Hematopoietic multipotent progenitor cell (in vitro differentiated cells): ENCODE measurements at regions not wholly inside any gene's neighbourhood (a gene's known extent, or its start where the extent isn't known, plus 50 kb on each side); places are given as distances from the start of the nearest gene placed in this dataset.
"Not testable (repeated sequence)": the region's sequence is repeated elsewhere in the genome, so short reads cannot be mapped to it uniquely, and the experiment has no call there.

Source experiments
- DNase-seq, 3 donors: peaks; one replicate each; pipeline ENCODE4 v3.0.0-alpha.2; 2011 to 2015; ENCODE audit warnings: low read depth in 2 of 3, low spot score in 2 of 3

DNA sequence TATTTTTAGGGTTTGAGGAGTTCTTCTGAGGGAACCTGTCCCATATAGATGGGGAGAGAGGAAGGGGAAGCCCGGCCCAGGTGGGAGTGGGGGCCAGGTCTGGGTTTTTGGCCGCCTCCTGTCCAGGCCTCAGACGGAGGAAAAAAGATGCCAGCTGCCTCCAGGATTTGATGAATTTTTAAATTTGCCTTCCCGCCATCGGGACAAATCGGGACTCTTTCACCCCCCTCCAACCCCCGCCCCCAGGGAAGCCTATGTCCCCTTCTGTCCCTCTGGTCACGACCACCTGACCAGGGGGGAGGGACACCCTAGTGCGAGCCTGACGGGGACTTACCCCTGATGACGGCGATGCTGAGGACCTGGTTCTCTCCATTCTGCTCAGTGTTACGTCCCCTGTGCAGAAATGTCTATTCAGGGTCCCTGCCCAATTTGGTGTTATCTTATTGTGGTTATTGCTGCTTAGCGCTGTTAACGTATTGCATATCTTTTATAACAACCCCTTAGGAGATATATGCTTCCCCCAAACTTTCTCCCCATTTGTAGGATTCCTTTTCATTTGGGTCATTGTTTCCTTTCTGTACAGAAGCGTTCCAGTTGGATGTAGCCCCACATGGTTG is 115.9 kb upstream of the GRK3 start:
- DNase-seq: peak in 2 of 3 donors; percentile 30 to 33

DNA sequence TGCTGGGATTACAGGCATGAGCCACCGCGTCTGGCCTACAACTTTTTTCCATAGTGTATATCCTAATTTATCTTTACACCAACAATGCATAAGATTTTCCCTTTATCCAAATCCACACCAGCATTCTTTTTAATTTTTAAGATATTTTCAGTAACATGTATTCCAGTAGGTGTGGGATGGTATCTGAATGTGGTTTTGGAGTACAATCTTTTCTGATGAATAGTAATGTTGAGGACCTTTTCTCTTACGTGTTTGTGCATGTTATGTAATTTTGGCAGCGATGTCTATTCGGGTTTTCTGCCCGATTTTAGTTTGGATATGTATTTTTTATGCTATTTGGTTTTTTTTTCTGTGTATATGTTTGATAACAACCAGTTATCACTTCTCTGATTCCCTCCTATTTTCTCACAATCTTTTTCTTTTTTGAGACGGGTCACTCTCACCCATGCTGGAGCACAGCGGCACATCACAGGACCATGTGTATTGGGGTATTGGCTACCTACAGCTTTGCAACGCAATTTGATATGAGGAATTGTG is 114.6 kb upstream of the GRK3 start:
- no peak for DNase-seq

DNA sequence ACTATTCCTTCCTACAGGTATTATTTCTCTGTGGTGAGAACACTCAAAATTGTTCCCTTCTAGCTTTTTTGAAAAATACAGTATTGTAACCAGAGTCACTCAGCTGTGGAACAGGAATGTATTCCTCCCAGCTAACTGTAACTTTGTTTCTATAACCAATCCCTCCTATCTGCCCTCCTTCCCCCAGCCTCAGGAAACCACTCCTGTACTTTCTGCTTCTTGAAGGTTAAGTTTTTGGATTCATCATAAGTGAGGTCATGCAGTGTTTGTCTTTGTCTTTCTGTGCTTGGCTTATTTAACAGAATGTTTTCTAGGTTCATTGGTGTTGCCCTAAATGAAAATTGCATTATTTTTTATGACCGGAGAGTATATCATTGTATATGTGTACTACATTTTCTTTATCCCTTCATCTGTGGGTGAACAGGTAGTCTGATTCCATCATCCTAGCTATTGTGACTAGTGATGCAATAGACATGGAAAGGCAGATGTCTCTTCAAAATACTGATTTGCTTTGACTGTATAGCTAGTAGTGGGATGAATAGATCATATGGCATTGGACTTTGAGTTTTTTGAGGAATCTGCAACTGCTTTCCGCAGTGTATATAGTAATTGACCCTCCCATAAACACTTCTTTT is 112.9 kb upstream of the GRK3 start:
- no peak for DNase-seq

DNA sequence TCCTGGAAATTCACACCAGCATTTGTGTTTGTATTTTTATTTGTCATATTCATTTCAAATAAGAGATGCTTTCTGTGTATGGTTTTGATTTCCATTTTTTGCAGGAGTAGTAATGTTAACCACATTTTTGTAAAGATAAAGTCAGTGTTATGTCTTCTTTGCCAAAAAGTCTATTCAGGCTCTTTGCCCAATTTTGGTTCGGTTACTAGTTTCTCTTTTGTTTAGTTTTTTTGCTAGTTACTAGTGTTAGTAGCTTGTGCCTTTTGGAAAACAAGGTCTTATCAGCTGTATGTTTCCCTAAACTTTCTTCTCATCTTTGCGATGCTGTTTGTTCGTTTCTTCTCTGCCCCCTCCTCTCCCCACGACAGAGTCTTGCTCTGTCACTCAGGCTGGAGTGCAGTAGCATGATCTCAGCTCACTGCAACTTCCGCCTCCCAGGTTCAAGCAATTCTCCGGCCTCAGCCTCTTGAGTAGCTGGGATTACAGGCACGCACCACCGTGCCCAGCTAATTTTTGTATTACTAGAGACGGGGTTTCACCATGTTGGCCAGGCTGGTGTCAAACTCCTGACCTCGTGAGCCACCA is 112.3 kb upstream of the GRK3 start:
- DNase-seq: no peak

DNA sequence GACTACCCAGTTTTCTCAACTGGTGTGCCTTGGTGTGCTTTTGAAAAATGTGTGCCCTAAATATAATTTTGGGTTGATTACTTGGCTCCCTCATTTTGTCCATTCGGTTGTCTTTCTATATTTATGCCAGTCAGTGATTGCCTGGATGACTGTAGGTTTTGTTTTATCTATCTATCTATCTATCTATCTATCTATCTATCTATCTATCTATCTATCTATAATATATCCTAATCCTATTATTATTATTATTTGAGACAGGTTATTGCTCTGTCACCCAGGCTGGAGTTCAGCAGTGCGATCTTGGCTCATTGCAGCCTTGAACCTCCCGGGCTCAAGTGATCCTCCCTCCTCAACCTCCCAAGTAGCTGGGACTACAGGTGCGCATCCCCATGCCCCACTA is 111.4 kb upstream of the GRK3 start:
- DNase-seq: no peak

DNA sequence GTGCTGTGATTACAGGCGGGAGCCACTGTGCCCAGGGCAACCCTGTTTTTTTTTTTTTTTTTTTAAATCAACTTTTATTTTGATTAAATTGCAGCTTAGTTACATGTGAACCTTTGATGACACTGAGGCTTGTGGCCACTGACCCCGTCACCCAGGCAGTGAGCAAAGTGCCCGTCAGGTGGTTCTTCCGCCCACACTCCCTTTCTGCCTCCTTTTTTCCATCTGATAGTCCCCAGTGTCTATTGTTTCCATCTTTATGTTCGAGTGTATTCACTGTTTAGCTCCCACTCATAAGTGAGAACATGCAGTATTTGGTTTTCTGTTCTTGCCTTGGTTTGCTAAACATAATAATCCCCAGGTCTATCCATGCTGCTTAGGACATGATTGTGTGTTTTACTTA is 110.9 kb upstream of the GRK3 start:
- DNase-seq: no peak

DNA sequence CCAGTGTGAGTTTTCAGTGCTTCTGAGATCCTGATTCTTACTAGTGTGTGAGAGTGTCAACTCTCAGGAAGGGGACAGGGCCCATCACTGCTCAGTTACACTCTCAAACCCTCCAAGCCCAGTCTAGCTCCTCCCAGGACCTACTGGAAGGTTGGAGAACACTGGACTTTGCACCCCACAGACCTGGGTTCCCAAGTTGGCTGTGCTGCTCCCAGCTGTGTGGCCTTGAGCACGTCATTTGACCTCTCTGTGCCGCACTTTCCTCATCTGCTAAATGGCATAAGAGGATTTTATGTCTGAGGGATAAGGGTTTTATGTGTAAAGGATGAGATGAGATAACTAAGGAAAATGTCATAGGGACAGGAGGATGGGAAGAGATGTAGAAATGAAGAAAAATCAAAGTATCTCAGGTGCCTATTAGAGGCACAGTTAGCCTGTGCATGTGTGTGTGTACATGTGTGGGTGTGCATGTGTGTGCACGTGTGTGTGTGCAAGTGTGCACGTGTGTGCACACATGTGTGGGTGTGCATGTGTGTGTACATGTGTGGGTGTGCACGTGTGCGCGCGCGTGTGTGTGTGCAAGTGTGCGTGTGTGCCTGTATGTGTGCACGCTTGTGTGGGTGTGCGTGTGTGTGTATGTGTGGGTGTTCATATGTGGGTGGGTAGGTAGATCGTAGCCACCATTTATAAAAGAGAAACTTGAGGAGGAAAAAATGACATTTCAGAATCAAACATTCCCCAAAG is 108.0 kb upstream of the GRK3 start:
- not testable (repeated sequence) for DNase-seq

DNA sequence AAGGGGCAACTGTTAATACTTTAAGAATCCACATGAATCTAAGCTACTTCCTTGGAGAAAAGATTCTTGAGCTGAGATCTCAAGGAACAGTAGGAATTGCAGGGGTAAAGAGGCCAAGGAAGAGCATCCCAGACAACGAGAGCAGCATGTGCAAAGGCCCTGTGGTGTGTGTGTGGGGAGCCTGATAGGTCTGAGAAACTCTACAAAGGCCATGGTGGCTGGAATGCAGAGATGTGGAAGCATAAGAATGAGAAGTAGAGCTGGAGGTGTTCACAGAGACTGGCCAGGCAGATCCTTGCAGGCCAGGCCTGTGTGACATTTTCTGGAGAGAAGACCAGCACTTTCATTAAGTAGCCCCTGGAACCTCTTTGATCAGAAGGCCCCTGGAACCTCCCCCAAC is 105.8 kb upstream of the GRK3 start:
- DNase-seq: not testable (repeated sequence)

DNA sequence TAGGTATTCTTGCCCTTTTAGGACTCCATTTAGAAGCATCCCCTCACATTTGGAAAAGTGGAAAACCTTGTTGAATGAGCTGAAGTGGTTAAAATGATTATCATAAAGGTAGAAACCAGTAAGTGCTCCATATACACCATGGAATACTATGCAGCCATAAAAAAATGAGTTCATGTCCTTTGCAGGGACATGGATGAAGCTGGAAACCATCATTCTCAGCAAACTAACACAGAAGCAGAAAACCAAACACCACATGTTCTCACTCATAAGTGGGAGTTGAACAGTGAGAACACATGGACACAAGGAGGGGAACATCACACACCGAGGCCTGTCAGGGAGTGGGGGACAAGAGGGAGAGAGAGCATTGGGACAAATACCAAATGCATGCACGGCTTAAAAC is 103.8 kb upstream of the GRK3 start:
- not testable (repeated sequence) for DNase-seq

DNA sequence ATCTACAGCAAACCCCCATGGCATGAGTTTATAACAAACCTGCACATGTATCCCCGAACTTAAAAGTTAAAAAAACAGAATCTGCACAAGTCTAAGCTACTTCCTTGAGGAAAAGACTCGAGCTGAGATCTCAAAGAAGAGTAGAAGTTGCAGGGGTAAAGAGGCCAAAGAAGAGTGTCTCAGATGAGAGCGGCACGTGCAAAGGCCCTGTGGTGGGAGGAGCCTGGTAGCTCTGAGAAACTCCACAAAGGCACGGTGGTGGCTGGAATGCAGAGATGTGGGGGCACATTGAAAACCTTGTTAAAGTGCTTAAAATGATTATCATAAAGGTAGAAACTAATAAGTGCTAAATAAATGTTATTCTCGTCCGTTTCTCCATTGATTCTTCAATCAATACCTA is 103.2 kb upstream of the GRK3 start:
- DNase-seq: no peak

DNA sequence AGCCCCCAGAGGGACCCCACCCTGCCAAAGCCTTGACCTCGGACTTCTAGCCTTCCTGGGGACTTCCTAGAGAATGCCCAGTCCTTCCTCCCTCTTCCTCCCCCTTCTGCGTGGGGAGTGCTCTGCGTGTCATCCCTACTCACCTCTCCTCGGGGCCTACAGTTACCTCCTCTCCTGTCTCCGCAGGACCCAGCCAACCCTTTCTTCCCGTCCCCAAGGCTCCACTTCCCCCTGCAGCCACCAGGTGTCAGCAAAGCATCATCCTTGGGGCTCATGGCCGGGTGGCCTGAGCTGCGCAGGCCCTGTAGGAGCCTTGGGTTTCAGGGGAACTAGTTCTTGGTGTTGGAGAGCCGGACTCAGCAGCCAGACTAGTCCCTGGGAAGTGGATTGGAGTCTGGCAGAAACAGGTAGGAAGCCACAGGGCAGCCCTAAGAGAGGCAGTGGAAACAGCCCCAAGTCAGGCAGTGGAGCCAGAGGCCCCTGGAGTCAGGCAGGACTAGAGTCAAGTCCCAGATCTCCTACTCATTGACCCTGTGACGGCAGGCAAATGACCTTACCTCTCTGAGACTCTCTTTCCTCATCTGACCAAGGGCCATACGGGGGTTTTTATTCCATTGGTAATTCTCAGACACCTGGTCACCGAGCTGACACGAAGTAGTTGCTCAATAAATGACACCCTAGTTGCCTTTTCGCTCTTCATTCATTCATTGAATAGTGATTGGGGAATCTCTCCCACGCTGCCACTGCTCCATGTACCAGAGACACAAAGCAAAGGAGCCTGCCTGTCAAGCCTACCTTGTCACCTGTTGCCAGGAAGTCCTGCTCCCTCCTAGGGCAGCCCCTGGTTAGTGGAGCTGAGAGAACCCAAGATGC is 101.8 kb upstream of the GRK3 start:
- DNase-seq: peak; percentile 45 to 89 (median 74)

DNA sequence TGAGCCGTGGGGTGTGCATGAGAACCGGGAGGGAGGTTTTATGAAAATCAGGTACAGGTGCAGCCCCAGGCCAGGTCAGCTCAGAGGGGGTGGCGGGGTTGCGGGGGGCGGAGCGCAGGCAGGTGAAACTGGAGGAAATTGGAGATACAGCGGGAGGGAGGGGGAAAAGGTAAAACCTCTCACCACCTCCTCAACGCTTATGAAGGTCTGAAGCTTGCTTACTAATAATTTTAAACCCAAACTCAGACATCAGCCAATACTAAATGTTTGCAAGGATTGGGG is 101.2 kb upstream of the GRK3 start:
- not testable (repeated sequence) for DNase-seq

DNA sequence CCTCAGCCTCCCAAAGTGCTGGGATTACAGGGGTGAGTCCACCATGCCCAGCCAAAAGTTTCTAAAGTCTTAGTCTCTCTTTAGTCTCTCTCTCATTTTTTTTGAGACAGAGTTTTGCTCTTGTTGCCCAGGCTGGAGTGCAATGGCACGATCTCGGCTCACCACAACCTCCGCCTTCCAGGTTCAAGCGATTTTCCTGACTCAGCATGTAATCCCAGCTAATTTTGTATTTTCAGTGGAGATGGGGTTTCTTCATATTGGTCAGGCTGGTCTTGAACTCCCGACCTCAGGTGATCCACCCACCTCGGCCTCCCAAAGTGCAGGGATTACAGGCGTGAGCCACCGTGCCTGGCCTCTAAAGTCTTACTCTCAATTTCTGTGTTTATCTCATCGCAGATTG is 100.1 kb upstream of the GRK3 start:
- DNase-seq: not testable (repeated sequence)

DNA sequence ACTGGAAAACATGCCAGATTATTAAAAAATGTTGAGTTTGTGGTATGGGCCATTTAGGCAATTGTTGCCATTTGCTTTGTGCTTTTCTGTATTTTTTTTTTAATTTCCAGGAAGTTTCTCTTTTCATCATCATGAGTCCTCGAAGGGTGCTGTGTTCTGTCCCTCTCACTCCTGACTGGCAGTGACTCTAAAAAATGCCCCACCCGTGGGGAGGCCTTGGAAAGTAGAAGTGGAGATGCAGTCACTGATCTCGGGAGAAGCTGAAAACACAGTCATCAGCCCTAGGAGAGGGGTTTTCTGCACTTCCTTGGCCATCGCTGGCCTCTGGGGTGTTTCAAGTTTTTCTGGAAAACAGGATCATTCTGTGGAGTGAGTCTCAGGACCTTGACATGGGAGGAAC is 98.5 kb upstream of the GRK3 start:
- no peak for DNase-seq

DNA sequence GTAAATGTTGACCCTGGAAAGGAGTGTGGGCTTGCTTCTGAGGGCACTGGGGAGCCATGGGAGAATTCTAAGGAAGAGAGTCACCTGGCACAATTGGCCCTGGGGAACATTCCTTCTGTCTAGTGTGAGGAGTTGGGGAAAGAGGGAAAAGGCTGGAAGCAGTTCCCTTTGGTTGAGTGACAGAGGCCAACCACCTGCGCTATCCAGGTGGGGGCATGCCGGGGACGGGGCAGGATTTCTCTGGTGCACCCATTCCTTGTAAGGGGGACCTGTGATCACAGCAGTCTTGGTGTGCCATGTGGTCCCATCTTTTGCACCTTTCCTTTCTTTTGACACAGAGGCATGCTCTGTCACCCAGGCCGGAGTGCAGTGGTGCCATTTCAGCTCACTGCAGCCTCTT is 92.1 kb upstream of the GRK3 start:
- no peak for DNase-seq

DNA sequence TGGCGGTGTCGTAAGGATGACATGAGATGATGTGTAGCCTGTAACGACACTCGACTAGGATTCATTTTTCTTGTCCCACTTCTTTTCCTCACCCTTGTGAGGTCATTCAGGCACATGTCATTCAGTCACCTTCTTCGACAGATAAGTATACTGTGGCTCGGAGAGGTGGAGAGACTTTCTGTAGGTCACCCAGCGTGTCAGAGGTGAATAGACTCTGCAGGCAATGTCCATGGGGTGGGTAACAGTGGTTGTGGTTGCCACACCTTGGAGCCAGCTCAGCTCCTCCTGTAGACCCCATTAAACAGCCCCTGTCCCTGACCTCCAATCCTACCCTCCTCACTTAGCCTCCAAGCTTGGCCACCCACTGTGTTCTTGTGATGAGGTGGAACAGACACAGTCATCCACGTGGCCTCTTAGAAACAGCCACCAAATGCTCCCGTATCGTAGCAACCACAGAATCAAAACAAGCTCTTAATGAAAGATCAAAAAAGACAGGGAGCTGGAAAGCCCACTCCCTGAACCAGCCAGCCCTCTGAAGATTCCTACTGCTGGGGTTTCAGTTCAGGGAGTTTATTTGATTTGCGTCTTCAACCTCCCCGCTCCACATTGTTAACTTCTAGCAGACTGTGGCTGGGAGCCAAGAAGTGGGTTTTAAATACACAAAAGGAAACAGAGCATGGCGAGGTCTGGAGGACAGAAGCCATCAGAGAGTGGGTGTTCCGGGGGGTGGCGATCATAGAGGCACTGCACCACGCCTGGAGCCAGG is 89.0 kb upstream of the GRK3 start:
- DNase-seq: peak in 2 of 3 donors; percentile 62 to 88

DNA sequence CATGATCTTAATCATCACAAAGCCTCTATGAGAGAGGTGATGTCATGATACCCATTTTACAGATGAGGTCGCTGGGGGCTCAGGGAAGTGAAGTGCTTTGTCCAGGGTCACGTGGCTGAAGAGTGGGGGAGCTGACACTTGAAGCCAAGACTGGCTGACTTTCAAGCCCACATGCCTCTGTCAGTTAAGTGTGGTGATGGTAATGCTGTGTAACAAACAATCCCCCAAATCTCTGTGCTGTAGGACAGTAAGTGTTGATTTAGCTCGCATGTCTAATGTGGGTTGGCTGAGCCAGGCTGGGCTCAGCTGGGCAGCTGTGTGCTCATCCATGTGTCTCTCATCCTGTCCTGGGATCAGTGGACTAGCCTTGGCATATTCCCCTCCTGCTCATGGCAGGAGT is 87.1 kb upstream of the GRK3 start:
- no peak for DNase-seq

DNA sequence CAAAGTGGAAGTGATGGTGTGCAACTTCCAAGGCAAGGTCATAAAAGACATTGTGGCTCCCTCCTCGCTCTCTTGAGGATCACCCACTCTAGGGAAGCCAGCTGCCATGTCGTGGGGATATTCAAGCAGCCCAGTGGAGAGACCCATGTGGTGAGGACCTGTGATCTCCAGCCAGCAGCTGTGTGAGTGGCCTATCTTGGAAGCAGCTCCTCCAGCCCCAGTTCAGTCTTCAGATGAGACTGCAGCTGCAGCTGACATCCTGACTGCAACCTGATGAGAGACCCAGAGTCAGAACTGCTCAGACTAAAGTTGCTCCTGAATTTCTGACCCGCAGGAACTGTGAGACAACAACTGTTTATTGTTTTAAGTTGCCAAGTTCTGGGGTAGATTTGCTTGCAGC is 86.4 kb upstream of the GRK3 start:
- DNase-seq: no peak

DNA sequence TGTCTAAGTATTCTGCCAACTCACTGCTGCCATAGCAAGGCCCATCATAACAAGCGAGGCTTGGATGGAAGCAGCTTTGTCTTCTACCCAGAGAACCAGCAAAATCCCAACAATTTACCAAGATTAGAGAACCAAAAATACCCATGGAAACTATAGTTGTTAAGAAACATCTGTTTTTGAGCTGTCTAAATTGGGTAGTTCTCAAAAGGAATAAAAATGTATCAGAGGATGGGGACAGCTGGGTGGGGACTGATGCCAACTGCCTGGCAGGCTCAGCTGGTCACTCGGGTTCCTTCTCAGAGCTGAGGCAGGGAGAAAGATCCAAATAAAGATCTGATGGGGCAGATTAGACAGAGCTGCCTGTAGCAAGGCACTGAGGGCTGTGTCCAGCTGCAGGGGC is 85.9 kb upstream of the GRK3 start:
- DNase-seq: no peak

DNA sequence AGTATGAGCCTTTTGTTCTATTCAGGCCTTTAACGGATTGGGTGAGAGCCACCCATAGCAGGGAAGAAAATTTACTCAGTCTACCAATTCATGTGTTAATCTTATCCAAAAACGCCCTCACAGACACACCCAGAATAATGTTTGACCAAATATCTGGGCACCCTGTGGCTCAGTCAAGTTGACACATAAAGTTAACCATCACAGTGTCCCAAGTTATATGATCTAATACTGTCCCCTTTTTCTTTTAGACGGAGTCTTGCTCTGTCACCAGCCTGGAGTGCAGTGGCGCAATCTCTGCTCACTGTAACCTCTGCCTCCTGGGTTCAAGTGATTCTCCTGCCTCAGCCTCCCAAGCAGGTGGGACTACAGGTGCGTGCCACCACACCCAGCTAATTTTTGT is 83.6 kb upstream of the GRK3 start:
- DNase-seq: not testable (repeated sequence)
